D721Med (cell line): ENCODE measurements at regions not wholly inside any gene's neighbourhood (a gene's known extent, or its start where the extent isn't known, plus 50 kb on each side); places are given as distances from the start of the nearest gene placed in this dataset.
"Not testable (repeated sequence)": the region's sequence is repeated elsewhere in the genome, so short reads cannot be mapped to it uniquely, and the experiment has no call there.

Source experiments
- DNase-seq: peaks from one replicate; pipeline ENCODE4 v3.0.0; 2011; ENCODE audit warnings: low spot score; ENCODE audit not compliant: insufficient read length
- FAIRE-seq: peaks from 2 replicates; lab custom pipeline; 2011; peaks lifted over from hg19 to GRCh38; lab: Jason Lieb, UNC
- CTCF ChIP-seq: IDR thresholded peaks from 2 replicates; pipeline ENCODE4 v1.5.1; 2012; ENCODE audit warnings: mild to moderate bottlenecking, control low read depth; ENCODE audit not compliant: insufficient read depth; ENCODE audit errors: missing control alignments

- not testable (repeated sequence) for FAIRE-seq, DNase-seq
- peak; percentile 53 for TF ChIP-seq CTCF
Measured at GRCh38 chr20:29443206-29443781, 1814.2 kb upstream of the DEFB115 start.

- TF ChIP-seq CTCF, result no peak
- FAIRE-seq (no peak), DNase-seq (no peak)
Measured at GRCh38 chr20:29443819-29444218, 1813.6 kb upstream of the DEFB115 start.

GRCh38 chr20:29445050-29445907, 1812.2 kb upstream of the DEFB115 start:
- DNase-seq, FAIRE-seq: not testable (repeated sequence)

GRCh38 chr20:29447517-29448484, 1809.7 kb upstream of the DEFB115 start:
- not testable (repeated sequence) for DNase-seq, FAIRE-seq

GRCh38 chr20:29448806-29449470, 1808.5 kb upstream of the DEFB115 start:
- DNase-seq (no peak), FAIRE-seq (no peak)
- no peak for TF ChIP-seq CTCF

GRCh38 chr20:29452186-29452585, 1805.3 kb upstream of the DEFB115 start:
- FAIRE-seq, result no peak
- no peak for TF ChIP-seq CTCF
- DNase-seq, result no peak

- not testable (repeated sequence) for FAIRE-seq, DNase-seq
Measured at GRCh38 chr20:29456987-29457693, 1800.3 kb upstream of the DEFB115 start.
